ENCODE measurements at regions not wholly inside any gene's neighbourhood (a gene's known extent, or its start where the extent isn't known, plus 50 kb on each side); places are given as distances from the start of the nearest gene placed in this dataset.
"Not testable (repeated sequence)": the region's sequence is repeated elsewhere in the genome, so short reads cannot be mapped to it uniquely, and the experiment has no call there.

DNA sequence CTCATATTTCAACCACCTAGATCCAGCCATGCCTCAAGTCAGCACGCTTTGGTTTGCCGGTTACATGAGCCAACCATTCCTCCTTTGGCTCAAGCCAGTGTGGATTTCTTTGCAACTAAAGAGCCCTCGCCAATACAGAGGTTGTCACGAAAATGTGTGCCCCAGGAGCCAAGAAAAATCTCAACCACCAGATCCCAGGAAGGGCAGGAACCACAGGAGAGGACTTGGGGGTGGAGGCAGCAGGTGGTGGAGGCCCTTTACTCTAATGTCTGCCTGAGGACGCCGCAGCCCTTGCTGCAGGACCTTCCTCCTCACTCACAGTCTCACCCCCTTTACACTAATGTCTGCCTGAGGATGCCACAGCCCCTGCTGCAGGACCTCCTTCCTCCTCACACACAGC lies 144.8 kb upstream of the PHACTR3 start:
- intact Hi-C loops (cut with micrococcal nuclease), result no loop called here

- intact Hi-C loops (cut with micrococcal nuclease), result no loop called here
Observed at GRCh38 chr20:59460352-59460751, 144.0 kb upstream of the PHACTR3 start.

DNA sequence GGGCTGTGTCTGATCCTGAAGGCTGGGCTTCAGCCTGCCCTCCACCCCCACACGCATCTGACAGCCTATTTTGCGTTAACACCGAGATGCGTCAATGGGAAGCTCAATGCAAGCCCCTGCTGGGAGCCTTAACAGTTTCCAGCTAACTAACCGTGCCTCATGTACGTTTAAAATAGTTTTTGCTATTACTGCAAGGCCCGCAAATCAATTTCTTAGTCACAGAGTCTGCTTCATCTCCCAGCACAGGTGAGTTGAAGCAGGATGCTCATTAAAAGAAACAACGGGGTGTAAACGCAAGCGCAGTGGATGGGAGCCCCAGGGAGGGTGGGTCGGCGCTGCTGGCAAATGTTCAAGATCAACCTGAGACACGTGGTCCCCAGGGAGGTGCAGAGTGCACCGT lies 142.8 kb upstream of the PHACTR3 start:
- intact Hi-C loops (cut with micrococcal nuclease), result no loop called here

- intact Hi-C loops (cut with micrococcal nuclease), result no loop called here
Observed at GRCh38 chr20:59462249-59462648, 142.1 kb upstream of the PHACTR3 start.

- intact Hi-C loops (cut with micrococcal nuclease), result no loop called here
Observed at GRCh38 chr20:59463541-59463940, 140.8 kb upstream of the PHACTR3 start.

- intact Hi-C loops (cut with micrococcal nuclease), result no loop called here
Observed at GRCh38 chr20:59466107-59466815, 138.1 kb upstream of the PHACTR3 start.

DNA sequence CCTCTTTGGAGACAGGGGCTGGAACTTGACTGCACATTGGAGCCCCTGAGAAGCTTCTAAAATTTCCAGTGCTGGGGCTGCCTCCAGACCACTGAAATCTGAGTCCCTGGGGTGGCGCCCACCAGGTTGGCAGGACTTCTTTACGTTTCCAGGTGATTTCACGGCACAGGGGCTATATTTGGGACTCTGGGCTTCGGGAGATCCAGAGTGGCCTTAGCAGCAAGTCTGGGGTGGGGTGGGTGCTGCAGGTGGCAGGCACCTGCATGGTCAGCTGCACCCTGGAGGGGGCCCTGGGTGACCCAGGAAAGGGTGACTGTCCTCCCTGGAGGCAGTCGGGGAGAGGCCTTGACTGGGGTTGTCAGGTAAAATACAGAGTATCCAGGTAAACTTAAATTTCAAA lies 135.5 kb upstream of the PHACTR3 start:
- intact Hi-C loops (cut with micrococcal nuclease), result no loop called here

DNA sequence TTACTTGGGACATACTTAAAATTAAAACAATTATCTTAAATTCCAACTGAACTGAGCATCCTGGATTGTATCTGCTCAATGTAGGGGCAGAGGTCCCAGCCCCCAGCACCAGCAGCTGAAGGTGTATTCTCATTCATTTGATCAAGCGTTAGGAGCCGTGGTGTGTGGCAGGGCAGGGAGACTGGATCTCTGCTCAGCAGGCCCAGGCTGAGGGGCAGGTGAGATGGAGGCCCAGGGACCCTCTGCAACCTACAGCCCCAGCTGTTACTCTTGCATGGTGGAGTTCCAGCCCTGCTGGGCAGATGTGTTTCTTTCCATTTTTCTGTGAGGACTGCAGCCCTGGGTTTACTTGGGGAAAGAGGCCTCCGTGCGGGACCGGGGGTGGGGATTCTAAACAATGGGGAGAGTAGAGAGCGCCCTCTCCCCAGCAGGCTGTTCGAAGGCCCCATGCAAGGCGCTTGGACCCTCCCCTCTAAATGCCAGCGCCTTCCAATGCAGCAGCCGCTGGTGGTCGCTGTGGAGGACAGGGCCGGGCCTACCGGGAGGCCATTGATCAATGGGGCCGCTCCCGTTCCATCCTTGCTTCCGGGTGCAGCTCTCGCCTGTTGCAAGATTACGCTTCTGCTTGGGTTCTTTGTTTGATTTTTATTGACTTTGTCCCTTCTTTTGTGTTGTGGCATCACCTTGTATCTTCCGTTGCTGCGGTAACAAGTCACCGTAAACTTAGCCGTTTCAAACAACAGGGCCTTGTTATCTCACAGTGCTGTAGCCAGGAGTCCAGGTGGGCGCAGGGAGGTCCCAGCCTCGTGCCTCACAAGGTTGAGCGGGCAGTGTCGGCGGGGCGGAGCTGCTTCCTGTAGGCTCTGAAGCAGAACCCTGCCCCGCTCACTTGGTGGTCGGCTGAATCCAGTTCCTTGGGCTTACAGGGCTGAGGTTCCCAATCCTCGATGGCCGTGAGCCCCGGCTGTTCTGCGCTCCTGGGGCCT lies 134.8 kb upstream of the PHACTR3 start:
- intact Hi-C loops (cut with micrococcal nuclease), result no loop called here

DNA sequence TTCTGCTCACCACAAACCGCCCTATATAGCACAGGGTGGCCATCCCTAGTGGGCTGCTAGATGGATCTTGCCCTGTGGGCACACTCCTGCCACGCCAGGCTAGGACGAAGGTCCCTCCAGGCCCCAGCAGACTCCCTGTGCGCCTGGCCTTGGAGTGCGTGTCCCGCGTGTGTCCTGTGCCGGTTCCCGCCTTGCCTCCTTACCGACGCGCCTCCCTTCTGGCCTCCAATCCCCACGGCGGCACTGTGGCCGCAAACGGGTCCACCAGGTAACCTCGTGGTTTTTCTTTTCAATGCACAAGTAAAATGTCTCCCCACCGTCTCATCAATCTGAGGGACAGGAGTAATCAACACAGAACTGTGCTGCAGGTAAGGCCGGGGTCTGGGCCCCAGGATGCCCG lies 133.8 kb upstream of the PHACTR3 start:
- intact Hi-C loops (cut with micrococcal nuclease), result no loop called here

DNA sequence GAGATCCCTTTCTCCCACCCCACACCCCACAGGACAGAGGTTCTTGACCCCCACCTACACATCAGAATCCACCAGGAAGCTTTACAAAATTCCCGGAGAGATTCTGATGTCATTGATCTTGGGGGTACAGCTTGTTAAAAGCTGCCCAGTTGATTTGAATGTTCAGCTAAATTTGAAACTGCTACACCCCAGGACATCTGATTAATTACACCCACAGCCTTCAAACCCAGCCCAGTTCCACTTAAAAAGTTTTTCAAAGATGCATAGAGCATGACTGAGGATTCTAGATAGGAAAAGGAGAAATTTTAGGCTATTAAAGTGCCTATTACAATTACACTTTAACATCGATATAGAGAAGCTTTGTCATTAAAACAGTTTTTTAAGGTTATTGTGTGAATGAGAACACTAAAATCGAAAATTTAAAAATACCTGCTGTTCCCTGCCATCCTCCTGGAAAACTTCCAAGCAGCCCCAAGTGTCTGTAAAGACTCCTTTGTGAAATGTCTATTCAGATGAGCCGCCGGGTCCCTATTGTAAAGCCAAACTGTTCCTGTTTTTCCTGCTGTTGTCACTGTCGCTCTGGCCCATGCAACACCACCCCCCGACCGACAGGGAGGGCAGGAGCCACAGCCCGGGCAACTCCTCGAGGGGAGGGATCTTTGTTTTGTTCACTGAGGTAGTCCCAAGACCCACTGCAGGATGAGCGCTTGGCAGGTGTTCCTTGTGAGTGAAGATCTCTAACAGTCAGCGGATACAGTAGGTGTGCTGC lies 132.5 kb upstream of the PHACTR3 start:
- intact Hi-C loops (cut with micrococcal nuclease), result no loop called here

DNA sequence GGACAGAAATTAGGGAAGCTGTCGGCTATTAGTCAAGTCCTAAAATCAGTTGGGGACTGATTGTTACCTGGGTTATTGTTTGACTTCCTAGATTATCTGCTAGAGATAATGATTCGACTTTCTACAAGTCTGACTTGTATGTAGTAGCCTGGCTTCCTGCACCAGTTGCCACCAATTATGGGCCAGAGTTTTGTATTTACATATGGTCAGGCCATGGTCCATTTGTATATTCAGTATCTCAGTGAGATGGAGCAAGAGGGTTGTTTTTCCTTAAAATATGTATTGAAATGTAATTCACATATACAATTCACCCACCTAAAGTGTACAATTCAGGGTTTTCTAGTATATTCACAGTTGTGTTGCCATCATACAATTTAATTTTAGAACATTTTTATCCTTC lies 130.6 kb upstream of the PHACTR3 start:
- intact Hi-C loops (cut with micrococcal nuclease), result no loop called here

GRCh38 chr20:59481067-59481466 lies 123.3 kb upstream of the PHACTR3 start:
- intact Hi-C loops (cut with micrococcal nuclease), result no loop called here

GRCh38 chr20:59481477-59482018 lies 122.8 kb upstream of the PHACTR3 start:
- intact Hi-C loops (cut with micrococcal nuclease), result no loop called here

DNA sequence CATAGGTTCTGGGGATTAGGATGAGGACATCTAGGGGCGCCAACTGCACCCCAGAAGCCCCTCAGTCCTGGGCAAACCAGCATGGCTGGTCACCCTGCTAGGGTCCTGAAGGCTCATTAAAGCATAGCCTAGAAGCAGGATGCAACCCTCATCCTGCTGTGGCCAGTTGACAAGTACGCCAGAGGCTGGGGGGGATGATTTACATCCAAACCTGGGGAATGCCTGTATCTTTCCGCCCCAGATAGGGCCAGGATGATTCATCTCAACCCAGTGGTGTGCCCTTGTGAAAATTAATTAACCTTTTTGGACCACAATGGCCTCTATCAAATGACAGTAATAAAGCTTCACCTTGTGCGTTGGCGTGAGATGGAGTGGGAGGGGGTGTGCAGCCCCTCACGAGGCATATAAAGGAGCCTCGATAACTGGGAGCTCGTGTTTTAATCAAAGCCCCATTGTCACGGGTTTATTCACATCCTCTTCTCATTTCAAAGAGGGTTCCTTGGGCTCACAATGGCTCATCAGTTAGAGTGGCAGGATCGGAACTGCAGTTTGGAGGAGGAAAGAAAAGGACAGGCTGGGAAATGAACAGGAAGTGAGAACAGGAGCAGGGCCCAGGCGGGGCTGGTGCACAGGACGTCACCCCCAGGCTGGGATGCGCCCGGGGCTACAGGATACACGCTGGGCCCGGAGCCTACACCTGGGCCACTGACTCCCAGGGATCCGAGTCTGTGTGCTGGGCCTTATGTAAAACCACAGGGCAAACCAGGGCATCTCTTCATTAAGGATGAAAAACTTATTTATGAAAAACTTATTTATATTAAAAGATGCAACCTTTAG lies 121.8 kb upstream of the PHACTR3 start:
- intact Hi-C loops (cut with micrococcal nuclease), result no loop called here

GRCh38 chr20:59483481-59483880 lies 120.9 kb upstream of the PHACTR3 start:
- intact Hi-C loops (cut with micrococcal nuclease), result no loop called here

- intact Hi-C loops (cut with micrococcal nuclease), result no loop called here
Observed at GRCh38 chr20:59484228-59484627, 120.1 kb upstream of the PHACTR3 start.

DNA sequence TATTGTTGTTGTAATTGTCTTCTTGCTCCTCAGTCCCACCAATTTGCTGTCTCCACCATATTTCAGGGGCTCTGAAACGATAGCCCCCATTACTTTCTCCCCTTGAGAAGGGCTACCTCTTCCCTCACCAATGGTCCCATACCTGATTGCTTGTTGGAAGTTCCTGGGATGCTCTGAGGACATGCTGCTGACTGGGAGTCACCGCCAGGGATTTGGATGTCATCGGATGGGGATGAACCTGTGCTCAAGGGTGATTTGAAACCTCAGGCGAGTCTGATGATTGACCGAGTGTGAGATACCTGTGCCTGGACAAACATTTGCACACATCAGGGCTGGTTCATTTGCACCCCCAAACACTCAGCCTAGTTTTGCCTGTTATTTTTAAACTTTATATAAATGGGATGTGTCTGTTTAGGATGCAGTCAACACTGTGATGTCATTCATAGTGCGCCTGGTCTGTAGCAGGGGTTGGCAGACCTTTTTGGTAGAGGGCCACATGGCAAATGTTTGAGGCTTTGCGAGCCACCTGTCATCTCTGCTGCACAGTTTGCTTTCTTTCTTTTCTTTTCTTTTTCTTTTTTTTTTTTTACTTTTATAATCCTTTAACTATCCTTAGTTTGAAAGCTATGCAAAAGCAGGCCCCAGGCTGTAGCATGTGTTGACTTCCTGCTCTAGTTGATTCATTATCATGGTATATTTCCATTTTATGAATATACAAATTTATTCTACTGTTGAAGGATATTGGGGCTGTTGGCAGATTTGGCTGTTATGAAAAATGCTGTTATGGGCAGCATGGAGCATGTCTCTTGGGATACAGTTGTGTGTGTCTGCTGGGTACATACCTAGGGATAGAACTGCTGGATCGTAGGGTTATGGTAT lies 118.5 kb upstream of the PHACTR3 start:
- intact Hi-C loops (cut with micrococcal nuclease), result no loop called here

- intact Hi-C loops (cut with micrococcal nuclease), result not testable (repeated sequence)
Observed at GRCh38 chr20:59488459-59488858, 115.9 kb upstream of the PHACTR3 start.

- intact Hi-C loops (cut with micrococcal nuclease), result not testable (repeated sequence)
Observed at GRCh38 chr20:59490196-59491004, 113.9 kb upstream of the PHACTR3 start.
